ENCODE measurements at regions not wholly inside any gene's neighbourhood (a gene's known extent, or its start where the extent isn't known, plus 50 kb on each side); places are given as distances from the start of the nearest gene placed in this dataset.

GRCh38 chr2:103743195-103743594 is 981.4 kb downstream of the TMEM182 start:
- H3K4me3 ChIP-seq (replicated peaks; ENCODE audit: insufficient read depth, low read length) = no peak overlapping the region
- no peaks in the 10 kb centered on the region for H3K27me3 ChIP-seq (ENCODE audit: insufficient read depth, poor library complexity, severe bottlenecking)
- no peak overlapping the region for H3K27ac ChIP-seq (replicated peaks)
- TF ChIP-seq REST (IDR thresholded peaks at IDR 0.05; ENCODE audit: insufficient replicate concordance, low read depth) (no peak), SPI1 (IDR thresholded peaks at IDR 0.05; ENCODE audit: borderline replicate concordance, low read depth) (no peak), CTCF (IDR thresholded peaks at IDR 0.05; ENCODE audit: insufficient read depth, low read length) (no peak), POLR2AphosphoS5 (IDR thresholded peaks at IDR 0.05; ENCODE audit: low read depth) (no peak)
- no peak for DNase-seq (ENCODE audit: low read depth in 1 of 2, low spot score in 1 of 2)

- TF ChIP-seq CTCF (IDR thresholded peaks at IDR 0.05; ENCODE audit: insufficient read depth, low read length) = no peak
- TF ChIP-seq GABPA (IDR thresholded peaks at IDR 0.05; ENCODE audit: low read depth) = no peak
- TF ChIP-seq REST (IDR thresholded peaks at IDR 0.05; ENCODE audit: insufficient replicate concordance, low read depth) = no peak
- no peak for TF ChIP-seq SPI1 (IDR thresholded peaks at IDR 0.05; ENCODE audit: borderline replicate concordance, low read depth)
- TF ChIP-seq POLR2AphosphoS5 (IDR thresholded peaks at IDR 0.05; ENCODE audit: low read depth) = no peak
- no peak overlapping the region for H3K4me3 ChIP-seq (replicated peaks; ENCODE audit: insufficient read depth, low read length)
- no peak overlapping the region for H3K27ac ChIP-seq (replicated peaks)
- DNase-seq (ENCODE audit: low read depth in 1 of 2, low spot score in 1 of 2) = no peak
- H3K27me3 ChIP-seq (ENCODE audit: insufficient read depth, poor library complexity, severe bottlenecking) = no peaks in the 10 kb centered on the region
Observed at GRCh38 chr2:103754530-103754929, 992.7 kb downstream of the TMEM182 start.

GRCh38 chr2:103773884-103774283 is 1012.1 kb downstream of the TMEM182 start:
- DNase-seq (ENCODE audit: low read depth in 1 of 2, low spot score in 1 of 2) = no peak
- H3K27me3 ChIP-seq (ENCODE audit: insufficient read depth, poor library complexity, severe bottlenecking) = no peaks in the 10 kb centered on the region
- TF ChIP-seq CTCF (IDR thresholded peaks at IDR 0.05; ENCODE audit: insufficient read depth, low read length) (no peak), REST (IDR thresholded peaks at IDR 0.05; ENCODE audit: insufficient replicate concordance, low read depth) (no peak), POLR2AphosphoS5 (IDR thresholded peaks at IDR 0.05; ENCODE audit: low read depth) (no peak)

More at GRCh38 chr2:103773884-103774283, 1012.1 kb downstream of the TMEM182 start:
- Histone ChIP-seq H3K4me3 (replicated peaks; ENCODE audit: insufficient read depth, low read length) (no peak overlapping the region), H3K27ac (replicated peaks) (no peak overlapping the region)

All from HL-60 (cell line).